ENCODE measurements at regions not wholly inside any gene's neighbourhood (a gene's known extent, or its start where the extent isn't known, plus 50 kb on each side); places are given as distances from the start of the nearest gene placed in this dataset.
"Not testable (repeated sequence)": the region's sequence is repeated elsewhere in the genome, so short reads cannot be mapped to it uniquely, and the experiment has no call there.

GRCh38 chr10:46645110-46645509 lies 66.2 kb downstream of the SYT15 start:
- H3K9me3 ChIP-seq; DNase-seq (ENCODE audit: low spot score in 2 of 2); H3K4me1 ChIP-seq; H3K36me3 ChIP-seq; intact Hi-C loops (cut with DNase I; ENCODE audit: low total_unique reads); H3K27ac ChIP-seq; H3K27me3 ChIP-seq; H3K4me3 ChIP-seq: not testable (repeated sequence)

GRCh38 chr10:46646132-46646531 lies 67.2 kb downstream of the SYT15 start:
- H3K4me1 ChIP-seq; H3K27ac ChIP-seq; DNase-seq (ENCODE audit: low spot score in 2 of 2); H3K36me3 ChIP-seq; H3K4me3 ChIP-seq; intact Hi-C loops (cut with DNase I; ENCODE audit: low total_unique reads); H3K9me3 ChIP-seq; H3K27me3 ChIP-seq: not testable (repeated sequence)

- H3K4me3 ChIP-seq; H3K27ac ChIP-seq; H3K27me3 ChIP-seq; DNase-seq (ENCODE audit: low spot score in 2 of 2); intact Hi-C loops (cut with DNase I; ENCODE audit: low total_unique reads); H3K36me3 ChIP-seq; H3K4me1 ChIP-seq; H3K9me3 ChIP-seq: not testable (repeated sequence)
Measured at GRCh38 chr10:46650967-46651366, 72.0 kb downstream of the SYT15 start.

- H3K9me3 ChIP-seq; intact Hi-C loops (cut with DNase I; ENCODE audit: low total_unique reads): not testable (repeated sequence)
Measured at GRCh38 chr10:46657437-46657836, 78.5 kb downstream of the SYT15 start.

GRCh38 chr10:46660027-46660834 lies 81.3 kb downstream of the SYT15 start:
- H3K27me3 ChIP-seq; intact Hi-C loops (cut with DNase I; ENCODE audit: low total_unique reads): not testable (repeated sequence)

More at GRCh38 chr10:46657437-46657836, 78.5 kb downstream of the SYT15 start:
- H3K27ac ChIP-seq; H3K36me3 ChIP-seq; H3K4me1 ChIP-seq; H3K4me3 ChIP-seq; H3K27me3 ChIP-seq; DNase-seq (ENCODE audit: low spot score in 2 of 2): not testable (repeated sequence)

GRCh38 chr10:46660835-46661164 lies 81.9 kb downstream of the SYT15 start:
- H3K27ac ChIP-seq; intact Hi-C loops (cut with DNase I; ENCODE audit: low total_unique reads); H3K27me3 ChIP-seq; H3K36me3 ChIP-seq; H3K4me3 ChIP-seq; H3K9me3 ChIP-seq; DNase-seq (ENCODE audit: low spot score in 2 of 2); H3K4me1 ChIP-seq: not testable (repeated sequence)

More at GRCh38 chr10:46660027-46660834, 81.3 kb downstream of the SYT15 start:
- H3K27ac ChIP-seq; DNase-seq (ENCODE audit: low spot score in 2 of 2); H3K4me1 ChIP-seq; H3K4me3 ChIP-seq; H3K36me3 ChIP-seq; H3K9me3 ChIP-seq: not testable (repeated sequence)

- H3K36me3 ChIP-seq; intact Hi-C loops (cut with DNase I; ENCODE audit: low total_unique reads); H3K4me3 ChIP-seq; DNase-seq (ENCODE audit: low spot score in 2 of 2); H3K4me1 ChIP-seq; H3K9me3 ChIP-seq; H3K27ac ChIP-seq; H3K27me3 ChIP-seq: not testable (repeated sequence)
Measured at GRCh38 chr10:46665536-46665935, 86.6 kb downstream of the SYT15 start.

GRCh38 chr10:46668357-46668997 lies 89.5 kb downstream of the SYT15 start:
- intact Hi-C loops (cut with DNase I; ENCODE audit: low total_unique reads); H3K27me3 ChIP-seq; DNase-seq (ENCODE audit: low spot score in 2 of 2); H3K4me3 ChIP-seq; H3K36me3 ChIP-seq; H3K4me1 ChIP-seq; H3K9me3 ChIP-seq; H3K27ac ChIP-seq: not testable (repeated sequence)

GRCh38 chr10:46677836-46678435 lies 99.0 kb downstream of the SYT15 start:
- DNase-seq (ENCODE audit: low spot score in 2 of 2); H3K4me3 ChIP-seq; H3K27ac ChIP-seq; intact Hi-C loops (cut with DNase I; ENCODE audit: low total_unique reads); H3K27me3 ChIP-seq; H3K36me3 ChIP-seq; H3K4me1 ChIP-seq; H3K9me3 ChIP-seq: not testable (repeated sequence)

- H3K27ac ChIP-seq; H3K4me1 ChIP-seq; H3K36me3 ChIP-seq; intact Hi-C loops (cut with DNase I; ENCODE audit: low total_unique reads); H3K4me3 ChIP-seq; H3K27me3 ChIP-seq; H3K9me3 ChIP-seq; DNase-seq (ENCODE audit: low spot score in 2 of 2): not testable (repeated sequence)
Measured at GRCh38 chr10:46691397-46691796, 112.5 kb downstream of the SYT15 start.

GRCh38 chr10:46693218-46693617 lies 114.3 kb downstream of the SYT15 start:
- intact Hi-C loops (cut with DNase I; ENCODE audit: low total_unique reads) = not testable (repeated sequence)

GRCh38 chr10:46717264-46717663 lies 138.3 kb downstream of the SYT15 start:
- H3K4me3 ChIP-seq; H3K36me3 ChIP-seq; H3K4me1 ChIP-seq; DNase-seq (ENCODE audit: low spot score in 2 of 2); H3K27me3 ChIP-seq; intact Hi-C loops (cut with DNase I; ENCODE audit: low total_unique reads); H3K9me3 ChIP-seq; H3K27ac ChIP-seq: not testable (repeated sequence)

More at GRCh38 chr10:46693218-46693617, 114.3 kb downstream of the SYT15 start:
- H3K27me3 ChIP-seq; H3K4me1 ChIP-seq; H3K4me3 ChIP-seq; H3K9me3 ChIP-seq; DNase-seq (ENCODE audit: low spot score in 2 of 2); H3K36me3 ChIP-seq; H3K27ac ChIP-seq: not testable (repeated sequence)

- H3K9me3 ChIP-seq; H3K4me1 ChIP-seq; H3K4me3 ChIP-seq; H3K27ac ChIP-seq; intact Hi-C loops (cut with DNase I; ENCODE audit: low total_unique reads); DNase-seq (ENCODE audit: low spot score in 2 of 2); H3K36me3 ChIP-seq; H3K27me3 ChIP-seq: not testable (repeated sequence)
Measured at GRCh38 chr10:46718014-46718413, 139.1 kb downstream of the SYT15 start.
